ENCODE measurements at regions not wholly inside any gene's neighbourhood (a gene's known extent, or its start where the extent isn't known, plus 50 kb on each side); places are given as distances from the start of the nearest gene placed in this dataset.

DNA sequence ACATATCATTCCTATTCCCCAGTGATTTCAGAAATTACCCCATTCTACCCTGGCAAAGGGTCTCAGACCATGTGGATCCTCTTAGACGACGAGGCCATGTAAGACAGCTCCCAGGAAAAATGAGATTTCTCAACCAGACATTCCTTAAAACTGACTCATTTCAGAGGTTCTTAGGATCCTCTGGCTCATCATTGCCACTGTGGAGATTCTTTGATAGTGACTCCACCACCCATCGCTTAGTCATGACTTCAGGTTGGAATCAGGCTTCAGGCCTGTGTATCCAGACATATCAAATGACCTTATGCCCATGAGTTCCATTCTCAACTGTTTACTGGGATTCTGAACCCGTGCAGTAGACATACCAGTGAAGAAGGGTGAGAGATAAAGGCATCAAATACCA, 245.6 kb upstream of the TCF4 start:
- POLR2A ChIA-PET (ENCODE audit: partially characterized antibody), result interaction anchor here (0.6 kb wide), 1 partner anchor 13 kb away, joined by 4 read pairs; no protein-coding TSS in a partner anchor
- no peak for FAIRE-seq
- H3K14ac ChIP-seq (ENCODE audit: insufficient read length), result no peak overlapping the region

More for the DNA sequence above, 245.6 kb upstream of the TCF4 start:
- no peak overlapping the region for H3K9ac ChIP-seq (replicated peaks in 1 of 4; ENCODE audit: extremely low read depth in 1 of 4, low read depth in 3 of 4, low read length in 3 of 4)
- H2AK5ac ChIP-seq (ENCODE audit: low read depth, low read length), result no peak overlapping the region
- no peak overlapping the region for H4K8ac ChIP-seq (ENCODE audit: extremely low read depth, insufficient read depth, low read length)
- no peaks in the 10 kb centered on the region for H3K79me2 ChIP-seq (ENCODE audit: control insufficient read depth in 1 of 2, insufficient read depth in 2 of 2, low read length in 2 of 2)
- no peak overlapping the region for H2BK15ac ChIP-seq (ENCODE audit: low read length)
- H2AFZ ChIP-seq (ENCODE audit: low read length), result no peak overlapping the region
- no peaks in the 10 kb centered on the region for H3K79me1 ChIP-seq (ENCODE audit: low read depth, low read length)
- 90% methylated on average over 4 of the region's 4 CpGs; no CpG with 5 or more reads in 1 of the 2 experiments for WGBS, 2 experiments (ENCODE audit: extremely low coverage in 1 of 2, insufficient coverage in 1 of 2, insufficient read length in 1 of 2, insufficient replicate concordance in 2 of 2, low coverage in 1 of 2, low lambda C conversion rate in 2 of 2, missing lambda C conversion rate in 1 of 2)
- no peak overlapping the region for H3K23ac ChIP-seq (ENCODE audit: insufficient read length)
- H3K27ac ChIP-seq (ENCODE audit: low read depth, low read length), result no peak overlapping the region
- H3K4ac ChIP-seq (replicated peaks; ENCODE audit: insufficient read length, low read depth, low read length), result no peak overlapping the region
- H2BK120ac ChIP-seq (replicated peaks; ENCODE audit: low read depth, low read length), result no peak overlapping the region
- H2BK5ac ChIP-seq (ENCODE audit: low read depth, low read length), result no peak overlapping the region
- CTCF ChIA-PET (ENCODE audit: partially characterized antibody), result interaction anchor here (0.6 to 1.2 kb wide), 2 partner anchors 493 to 565 kb away, joined by 3 read pairs; no protein-coding TSS in a partner anchor
- no peak overlapping the region for H2BK20ac ChIP-seq (ENCODE audit: low read length)
- no peaks in the 10 kb centered on the region for H3K23me2 ChIP-seq (ENCODE audit: low read depth, low read length)
- H4K5ac ChIP-seq (ENCODE audit: insufficient read length, low read depth, low read length), result no peak overlapping the region
- no peaks in the 10 kb centered on the region for H3K9me3 ChIP-seq (ENCODE audit: insufficient read depth in 2 of 2, low read depth in 1 of 2, low read length in 1 of 2)
- no peaks in the 10 kb centered on the region for H4K20me1 ChIP-seq (replicated peaks in 1 of 2; ENCODE audit: control insufficient read depth in 1 of 2, insufficient read depth in 2 of 2, low read length in 2 of 2)
- no peak overlapping the region for H3K56ac ChIP-seq (replicated peaks; ENCODE audit: insufficient read length, low read depth, low read length)
- no peaks in the 10 kb centered on the region for H3K27me3 ChIP-seq (replicated peaks in 1 of 4; ENCODE audit: control insufficient read depth in 3 of 4, extremely low read depth in 1 of 4, insufficient read depth in 3 of 4, low read length in 3 of 4)
- H3K4me3 ChIP-seq (ENCODE audit: extremely low read depth in 1 of 4, insufficient read depth in 2 of 4, low read depth in 3 of 4, low read length in 4 of 4), result no peak overlapping the region
- H3K36me3 ChIP-seq (ENCODE audit: control insufficient read depth in 2 of 4, insufficient read depth in 4 of 4, low read length in 3 of 4), result no peaks in the 10 kb centered on the region
- no peak overlapping the region for H3K18ac ChIP-seq (ENCODE audit: extremely low read depth, low read length)
- no peaks in the 10 kb centered on the region for H3K4me1 ChIP-seq (replicated peaks in 1 of 4; ENCODE audit: control insufficient read depth in 3 of 4, insufficient read depth in 4 of 4, low read length in 3 of 4)
- H3K4me2 ChIP-seq (ENCODE audit: insufficient read depth in 1 of 2, low read depth in 2 of 2, low read length in 2 of 2), result no peak overlapping the region
- H4K91ac ChIP-seq (replicated peaks; ENCODE audit: insufficient read length, low read length), result no peak overlapping the region
- H2BK12ac ChIP-seq (ENCODE audit: low read depth, low read length), result no peak overlapping the region
- DNase-seq (ENCODE audit: low read depth in 1 of 2, low spot score in 2 of 2), result no peak
- TF ChIP-seq SP4 (IDR thresholded peaks at IDR 0.05; ENCODE audit: low read length) (no peak), RBBP5 (IDR thresholded peaks at IDR 0.05; ENCODE audit: borderline replicate concordance, low read depth, low read length) (no peak), TBP (IDR thresholded peaks at IDR 0.05; ENCODE audit: low read depth, low read length) (no peak), ASH2L (IDR thresholded peaks at IDR 0.05; ENCODE audit: low read length) (no peak), CREB1 (IDR thresholded peaks at IDR 0.05) (no peak), CEBPB (IDR thresholded peaks at IDR 0.05; ENCODE audit: low read depth, low read length) (no peak), KDM5A (IDR thresholded peaks at IDR 0.05; ENCODE audit: low read length) (no peak), YY1 (IDR thresholded peaks at IDR 0.05; ENCODE audit: low read depth, low read length) (no peak), SIX5 (IDR thresholded peaks at IDR 0.05; ENCODE audit: low read depth, low read length) (no peak), GABPA (IDR thresholded peaks at IDR 0.05; ENCODE audit: borderline replicate concordance, insufficient read depth, low read length) (no peak), TAF1 (IDR thresholded peaks at IDR 0.05; ENCODE audit: low read depth, low read length) (no peak), SIN3A (conservative IDR thresholded peaks at IDR 0.05 in 1 of 2, IDR thresholded peaks at IDR 0.05 in 1 of 2; ENCODE audit: low read depth in 1 of 2, low read length in 2 of 2) (no peak), ZNF274 (IDR thresholded peaks at IDR 0.05; ENCODE audit: borderline replicate concordance, extremely low read depth, low read length) (no peak)
- TF ChIP-seq, protein P1, sequence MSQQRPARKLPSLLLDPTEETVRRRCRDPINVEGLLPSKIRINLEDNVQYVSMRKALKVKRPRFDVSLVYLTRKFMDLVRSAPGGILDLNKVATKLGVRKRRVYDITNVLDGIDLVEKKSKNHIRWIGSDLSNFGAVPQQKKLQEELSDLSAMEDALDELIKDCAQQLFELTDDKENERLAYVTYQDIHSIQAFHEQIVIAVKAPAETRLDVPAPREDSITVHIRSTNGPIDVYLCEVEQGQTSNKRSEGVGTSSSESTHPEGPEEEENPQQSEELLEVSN (IDR thresholded peaks at IDR 0.05), result no peak
- TF ChIP-seq, protein P2, sequence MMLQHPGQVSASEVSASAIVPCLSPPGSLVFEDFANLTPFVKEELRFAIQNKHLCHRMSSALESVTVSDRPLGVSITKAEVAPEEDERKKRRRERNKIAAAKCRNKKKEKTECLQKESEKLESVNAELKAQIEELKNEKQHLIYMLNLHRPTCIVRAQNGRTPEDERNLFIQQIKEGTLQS (IDR thresholded peaks at IDR 0.05; ENCODE audit: insufficient read depth, low read depth, low read length), result no peak

All from H1 (cell line).